GM12878 (cell line): ENCODE measurements at regions not wholly inside any gene's neighbourhood (a gene's known extent, or its start where the extent isn't known, plus 50 kb on each side); places are given as distances from the start of the nearest gene placed in this dataset.

Experiments
- ATAC-seq: fragments of 200-7000 bp; cut with Tn5 transposase; 3 replicates; pipeline ENCODE4 v1.9.1; 2020; ENCODE audit warnings: mild to moderate bottlenecking, moderate library complexity
- BruUV-seq: library from RNA; stranded (reverse); fragments of 400-500 nt; replicated peaks from 2 replicates; lab custom pipeline; 2021; lab: Mats Ljungman, UMichigan
- CTCF ChIA-PET: fragments of 300-600 bp; sonication (Branson Sonifier 250); formaldehyde crosslinking; extraction: SDS; loops from one replicate; lab custom pipeline; 2021; ENCODE audit warnings: inconsistent platforms; lab: Yijun Ruan, JAX
- POLR2A ChIA-PET: fragments of 350-600 bp; formaldehyde crosslinking; extraction: SDS; loops from one replicate; lab custom pipeline; 2021; ENCODE audit warnings: inconsistent platforms; lab: Charles Lee
- RAD21 ChIA-PET: fragments of 300-600 bp; sonication (Branson Sonifier 250); formaldehyde crosslinking; loops from one replicate; lab custom pipeline; 2023; ENCODE audit warnings: antibody characterized with exemption; ENCODE audit not compliant: unreplicated experiment; lab: Charles Lee
- SMC1A ChIA-PET: fragments of 300-600 bp; sonication (Branson Sonifier 250); formaldehyde crosslinking; loops from one replicate; lab custom pipeline; 2023; ENCODE audit not compliant: unreplicated experiment, uncharacterized antibody; lab: Charles Lee
- DNase-seq: peaks from one replicate; pipeline ENCODE4 v3.0.0-alpha.2; 2011; ENCODE audit warnings: low read depth, low spot score
- FAIRE-seq: peaks from 3 replicates; lab custom pipeline; 2011; peaks lifted over from hg19 to GRCh38; lab: Jason Lieb, UNC
- H2AFZ ChIP-seq: 2 replicates; pipeline ENCODE4 v1.6.0; 2011; ENCODE audit warnings: low read depth, low read length, control low read depth; ENCODE audit not compliant: control insufficient read depth
- H3K27ac ChIP-seq: 2 replicates; pipeline ENCODE4 v1.5.1; 2011; ENCODE audit warnings: control low read depth; ENCODE audit not compliant: control insufficient read depth, insufficient read depth
- H3K27me3 ChIP-seq, 2 experiments: replicated peaks in 1 of 2; 2 replicates each; pipeline versions ENCODE4 v1.6.0 to v1.6.1; 2011; ENCODE audit warnings: low read length in 1 of 2; ENCODE audit not compliant: control insufficient read depth in 2 of 2, insufficient read depth in 2 of 2
- H3K36me3 ChIP-seq, 2 experiments: 2 replicates each; pipeline ENCODE4 v1.5.1; 2011; ENCODE audit warnings: low read length in 1 of 2; ENCODE audit not compliant: control insufficient read depth in 2 of 2, insufficient read depth in 2 of 2
- H3K4me1 ChIP-seq: 2 replicates; pipeline ENCODE4 v1.6.1; 2011; ENCODE audit warnings: mild to moderate bottlenecking, low read length, moderate library complexity, mixed read lengths; ENCODE audit not compliant: control insufficient read depth, insufficient read depth
- H3K4me2 ChIP-seq: 2 replicates; pipeline ENCODE4 v1.6.0; 2011; ENCODE audit warnings: control low read depth; ENCODE audit not compliant: control insufficient read depth, insufficient read depth
- H3K4me3 ChIP-seq: fragments of 200-600 bp; sonication (generic); 2 replicates; pipeline ENCODE4 v1.5.1; 2016
- H3K79me2 ChIP-seq: 2 replicates; pipeline ENCODE4 v1.6.0; 2011; ENCODE audit warnings: low read length; ENCODE audit not compliant: control insufficient read depth, insufficient read depth
- H3K9ac ChIP-seq: 2 replicates; pipeline ENCODE4 v1.8.0; 2011; ENCODE audit warnings: low read length, control low read depth, mixed read lengths; ENCODE audit not compliant: control insufficient read depth, insufficient read depth
- H3K9me3 ChIP-seq: replicated peaks from 3 replicates; pipeline ENCODE4 v1.5.1; 2011; ENCODE audit warnings: mild to moderate bottlenecking, low read length; ENCODE audit not compliant: control insufficient read depth, insufficient read depth
- H4K20me1 ChIP-seq: 2 replicates; pipeline ENCODE4 v1.6.0; 2011; ENCODE audit not compliant: control insufficient read depth, insufficient read depth
- GATAD2B ChIP-seq: fragments of 450-650 bp; conservative IDR thresholded peaks from 2 replicates; pipeline ENCODE4 v1.6.1; 2017; ENCODE audit warnings: low read depth, mild to moderate bottlenecking, moderate library complexity
- NRF1 ChIP-seq: conservative IDR thresholded peaks from 2 replicates; pipeline ENCODE4 v1.6.1; 2011; ENCODE audit warnings: mild to moderate bottlenecking, low read depth, low read length, improper control_type of control experiment
- RB1 ChIP-seq: fragments of 450-650 bp; formaldehyde crosslinking; IDR thresholded peaks from 2 replicates; pipeline ENCODE4 v1.6.1; 2017; ENCODE audit warnings: mild to moderate bottlenecking, borderline replicate concordance
- SMARCA5 ChIP-seq: fragments of 450-650 bp; IDR thresholded peaks from 2 replicates; pipeline ENCODE4 v1.6.1; 2017; ENCODE audit warnings: mild to moderate bottlenecking
- SRF ChIP-seq, 2 experiments: IDR thresholded peaks; 2 replicates each; pipeline ENCODE4 v1.6.1; 2011; ENCODE audit warnings: low read depth in 2 of 2, low read length in 2 of 2, mild to moderate bottlenecking in 1 of 2, moderate library complexity in 1 of 2
- TAF1 ChIP-seq: IDR thresholded peaks from 2 replicates; pipeline ENCODE4 v1.6.1; 2011; ENCODE audit warnings: mild to moderate bottlenecking, low read depth, low read length, borderline replicate concordance
- YY1 ChIP-seq: IDR thresholded peaks from 2 replicates; pipeline ENCODE4 v1.6.1; 2011; ENCODE audit warnings: low read depth, mild to moderate bottlenecking, low read length
- WGBS: methylation state at CpG from one replicate; pipeline ENCODE4 v1.1.6; 2016; ENCODE audit warnings: low lambda C conversion rate; ENCODE audit not compliant: insufficient replicate concordance, insufficient coverage; ENCODE audit errors: missing lambda C conversion rate; 5-methylcytosine and 5-hydroxymethylcytosine counted together
- in situ Hi-C: fragments of 300-500 bp; cut with MboI; formaldehyde crosslinking; loops from 9 replicates; pipeline ENCODE4 v1.14.3; 2018; ENCODE audit warnings: mixed read lengths
- intact Hi-C: fragments of 100-400 bp; cut with micrococcal nuclease; formaldehyde crosslinking; loops from one replicate; pipeline ENCODE4 v1.14.2; 2022; ENCODE audit not compliant: unreplicated experiment

DNA sequence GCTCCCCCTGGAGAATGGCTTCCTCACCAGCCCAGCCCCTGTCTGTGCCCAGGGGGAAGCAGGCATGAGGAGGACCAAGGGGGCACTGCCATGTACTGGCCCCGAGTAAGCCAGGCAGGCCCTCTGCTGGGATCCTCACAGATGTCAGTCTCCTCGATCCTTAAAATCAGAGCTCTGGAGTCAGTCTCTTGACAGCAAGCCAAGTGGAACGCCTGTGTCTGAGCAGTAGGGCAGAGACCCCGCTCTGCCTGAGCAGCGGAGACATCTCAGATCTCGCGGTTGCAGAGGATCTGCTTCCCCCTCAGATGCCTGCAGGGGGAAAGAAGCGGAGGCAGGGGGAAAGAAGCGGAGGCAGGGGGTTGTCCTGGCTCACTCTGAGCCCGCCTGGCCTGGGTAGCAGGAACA, 92.6 kb downstream of the SNX5 start:
- ChIA-PET SMC1A (no interaction called here), RAD21 (interaction anchor here (1.0 kb wide), 1 partner anchor 22 kb away, joined by 4 read pairs; no protein-coding TSS in a partner anchor), POLR2A (no interaction called here), CTCF (no interaction called here)
- no TSS peak for BruUV-seq
- no peak overlapping the region for H2AFZ ChIP-seq
- no peaks in the 10 kb centered on the region for H3K79me2 ChIP-seq
- FAIRE-seq (no peak), DNase-seq (no peak), ATAC-seq (no peak)
- no peaks in the 10 kb centered on the region for H3K27me3 ChIP-seq
- no peaks in the 10 kb centered on the region for H4K20me1 ChIP-seq
- peaks cover 26% of the 10 kb centered on the region for H3K4me1 ChIP-seq
- intact Hi-C loops (loop anchor here (5.0 kb wide), 1 partner anchor 194 kb away; the partner anchor contains the start of gene RRBP1), in situ Hi-C loops (no loop called here)
- no peak overlapping the region for H3K27ac ChIP-seq
- TF ChIP-seq SRF (IDR thresholded peaks at IDR 0.05; ENCODE audit: low read depth in 2 of 2, low read length in 2 of 2) = no peak
- TF ChIP-seq GATAD2B = no peak
- no peak for TF ChIP-seq TAF1
- TF ChIP-seq NRF1 = no peak
- no peak for TF ChIP-seq YY1
- no peak for TF ChIP-seq SMARCA5
- TF ChIP-seq RB1 = no peak
- H3K9me3 ChIP-seq = no peaks in the 10 kb centered on the region
- no peaks in the 10 kb centered on the region for H3K36me3 ChIP-seq
- no peak overlapping the region for H3K4me2 ChIP-seq
- H3K9ac ChIP-seq = no peak overlapping the region
- H3K4me3 ChIP-seq = no peak overlapping the region
- WGBS = 67% methylated on average over 10 of the region's 10 CpGs
